ENCODE measurements at regions not wholly inside any gene's neighbourhood (a gene's known extent, or its start where the extent isn't known, plus 50 kb on each side); places are given as distances from the start of the nearest gene placed in this dataset.

GRCh38 chr17:33403194-33403593, 110.1 kb upstream of the ASIC2 start (continued):
- no peak for TF ChIP-seq TAF1 (IDR thresholded peaks at IDR 0.05; ENCODE audit: borderline replicate concordance, low read depth, low read length)
- no peak for TF ChIP-seq SRF (IDR thresholded peaks at IDR 0.05; ENCODE audit: low read depth in 2 of 2, low read length in 2 of 2)
- no peak for TF ChIP-seq STAT3 (IDR thresholded peaks at IDR 0.05; ENCODE audit: low read depth, low read length)
- TF ChIP-seq SIN3A (IDR thresholded peaks at IDR 0.05; ENCODE audit: low read depth, low read length): no peak

GRCh38 chr17:33404070-33404819, 111.2 kb upstream of the ASIC2 start:
- intact Hi-C loops (cut with micrococcal nuclease; ENCODE audit: unreplicated experiment): no loop called here
- no peak overlapping the region for H2AFZ ChIP-seq (ENCODE audit: control insufficient read depth, low read depth, low read length)
- CTCF ChIA-PET: interaction anchor here (1.2 kb wide), 1 partner anchor 24 kb away, joined by 3 read pairs; no protein-coding TSS in a partner anchor
- no peak overlapping the region for H3K27ac ChIP-seq (ENCODE audit: control insufficient read depth, insufficient read depth)
- WGBS (ENCODE audit: insufficient coverage, insufficient replicate concordance, low lambda C conversion rate, missing lambda C conversion rate): 21% methylated on average over 4 of the region's 4 CpGs
- H3K79me2 ChIP-seq (ENCODE audit: control insufficient read depth, insufficient read depth, low read length): no peaks in the 10 kb centered on the region
- H3K4me3 ChIP-seq: no peak overlapping the region
- in situ Hi-C loops (cut with MboI): no loop called here
- no peaks in the 10 kb centered on the region for H3K36me3 ChIP-seq (ENCODE audit: control insufficient read depth in 2 of 2, insufficient read depth in 2 of 2, low read length in 1 of 2)
- SMC1A ChIA-PET (ENCODE audit: uncharacterized antibody, unreplicated experiment): no interaction called here
- BruUV-seq (replicated peaks): no TSS peak
- no peak overlapping the region for H3K4me2 ChIP-seq (ENCODE audit: control insufficient read depth, insufficient read depth)
- RAD21 ChIA-PET (ENCODE audit: unreplicated experiment): no interaction called here
- H3K27me3 ChIP-seq (replicated peaks in 1 of 2; ENCODE audit: control insufficient read depth in 2 of 2, insufficient read depth in 2 of 2, low read length in 1 of 2): no peaks in the 10 kb centered on the region; a peak in 1 of 4 replicates
- no peak for ATAC-seq
- no peaks in the 10 kb centered on the region for H4K20me1 ChIP-seq (ENCODE audit: control insufficient read depth, insufficient read depth)
- H3K9me3 ChIP-seq (replicated peaks; ENCODE audit: control insufficient read depth, insufficient read depth, low read length): no peaks in the 10 kb centered on the region
- no peak for DNase-seq (ENCODE audit: low read depth, low spot score)
- TF ChIP-seq TAF1 (IDR thresholded peaks at IDR 0.05; ENCODE audit: borderline replicate concordance, low read depth, low read length) (no peak), ATF7 (IDR thresholded peaks at IDR 0.05; ENCODE audit: low read depth) (no peak), SIX5 (IDR thresholded peaks at IDR 0.05; ENCODE audit: low read depth, low read length, severe bottlenecking) (no peak)
- no peak for FAIRE-seq
- no peak overlapping the region for H3K9ac ChIP-seq (ENCODE audit: control insufficient read depth, insufficient read depth, low read length)
- H3K4me1 ChIP-seq (ENCODE audit: control insufficient read depth, insufficient read depth, low read length): no peaks in the 10 kb centered on the region
- POLR2A ChIA-PET: no interaction called here

- RAD21 ChIA-PET (ENCODE audit: unreplicated experiment): no interaction called here
Observed at GRCh38 chr17:33416131-33416530, 123.0 kb upstream of the ASIC2 start.

More at GRCh38 chr17:33416131-33416530, 123.0 kb upstream of the ASIC2 start:
- no peaks in the 10 kb centered on the region for H3K4me1 ChIP-seq (ENCODE audit: control insufficient read depth, insufficient read depth, low read length)
- no peak overlapping the region for H3K27ac ChIP-seq (ENCODE audit: control insufficient read depth, insufficient read depth)
- H3K9ac ChIP-seq (ENCODE audit: control insufficient read depth, insufficient read depth, low read length): no peak overlapping the region
- CTCF ChIA-PET: no interaction called here
- no TSS peak for BruUV-seq (replicated peaks)
- in situ Hi-C loops (cut with MboI): no loop called here
- H4K20me1 ChIP-seq (ENCODE audit: control insufficient read depth, insufficient read depth): no peaks in the 10 kb centered on the region
- intact Hi-C loops (cut with micrococcal nuclease; ENCODE audit: unreplicated experiment): no loop called here
- no peak overlapping the region for H3K4me3 ChIP-seq
- WGBS (ENCODE audit: insufficient coverage, insufficient replicate concordance, low lambda C conversion rate, missing lambda C conversion rate): 3% methylated on average over 2 of the region's 2 CpGs
- H2AFZ ChIP-seq (ENCODE audit: control insufficient read depth, low read depth, low read length): no peak overlapping the region
- no peaks in the 10 kb centered on the region for H3K79me2 ChIP-seq (ENCODE audit: control insufficient read depth, insufficient read depth, low read length)
- FAIRE-seq (no peak), DNase-seq (ENCODE audit: low read depth, low spot score) (no peak), ATAC-seq (no peak)
- no peaks in the 10 kb centered on the region for H3K9me3 ChIP-seq (replicated peaks; ENCODE audit: control insufficient read depth, insufficient read depth, low read length)
- H3K27me3 ChIP-seq (replicated peaks in 1 of 2; ENCODE audit: control insufficient read depth in 2 of 2, insufficient read depth in 2 of 2, low read length in 1 of 2): peaks cover 0 to 2% of the 10 kb centered on the region in 2 experiments; a peak in 1 of 4 replicates
- SMC1A ChIA-PET (ENCODE audit: uncharacterized antibody, unreplicated experiment): no interaction called here
- peak; percentile 72; the same call in 1 of the 2 replicates for TF ChIP-seq SPI1 (IDR thresholded peaks at IDR 0.05; ENCODE audit: borderline replicate concordance, insufficient read depth, low read depth, low read length)
- TF ChIP-seq IRF5 (IDR thresholded peaks at IDR 0.05; ENCODE audit: borderline replicate concordance): no peak
- H3K4me2 ChIP-seq (ENCODE audit: control insufficient read depth, insufficient read depth): no peak overlapping the region
- H3K36me3 ChIP-seq (ENCODE audit: control insufficient read depth in 2 of 2, insufficient read depth in 2 of 2, low read length in 1 of 2): no peaks in the 10 kb centered on the region
- POLR2A ChIA-PET: no interaction called here

Data from GM12878 (cell line).